Neural progenitor cell (in vitro differentiated cells): ENCODE measurements at regions not wholly inside any gene's neighbourhood (a gene's known extent, or its start where the extent isn't known, plus 50 kb on each side); places are given as distances from the start of the nearest gene placed in this dataset.

Experiments used
- DNase-seq: peaks from one replicate; pipeline ENCODE4 v3.0.0-alpha.2; 2016; ENCODE audit warnings: low spot score
- H2AFZ ChIP-seq: fragments of 200-600 bp; sonication (generic); replicated peaks from 2 replicates; pipeline ENCODE4 v1.6.1; 2016; ENCODE audit warnings: antibody characterized with exemption
- H3F3A ChIP-seq: fragments of 200-600 bp; sonication (generic); 2 replicates; pipeline ENCODE4 v1.6.1; 2016; ENCODE audit warnings: antibody characterized with exemption, low read depth
- H3K27ac ChIP-seq: fragments of 200-600 bp; sonication (generic); 2 replicates; pipeline ENCODE4 v1.5.1; 2016; ENCODE audit warnings: mild to moderate bottlenecking
- H3K27me3 ChIP-seq: fragments of 200-600 bp; sonication (generic); 2 replicates; pipeline ENCODE4 v1.6.1; 2016; ENCODE audit warnings: mild to moderate bottlenecking, moderate library complexity
- H3K36me3 ChIP-seq: fragments of 200-600 bp; sonication (generic); 2 replicates; pipeline ENCODE4 v1.5.1; 2016
- H3K4me1 ChIP-seq: fragments of 200-600 bp; sonication (generic); 2 replicates; pipeline ENCODE4 v1.6.1; 2016; ENCODE audit warnings: mixed run types
- H3K4me2 ChIP-seq: fragments of 200-600 bp; sonication (generic); 2 replicates; pipeline ENCODE4 v1.6.1; 2016
- H3K4me3 ChIP-seq: fragments of 200-600 bp; sonication (generic); 2 replicates; pipeline ENCODE4 v1.5.1; 2016
- H3K79me2 ChIP-seq: fragments of 200-600 bp; sonication (generic); 2 replicates; pipeline ENCODE4 v1.6.1; 2016; ENCODE audit warnings: low read depth
- H3K9ac ChIP-seq: fragments of 200-600 bp; sonication (generic); 2 replicates; pipeline ENCODE4 v1.6.1; 2016
- H3K9me3 ChIP-seq: fragments of 200-600 bp; sonication (generic); 2 replicates; pipeline ENCODE4 v1.5.1; 2016; ENCODE audit warnings: low read depth
- H4K20me1 ChIP-seq: fragments of 200-600 bp; sonication (generic); 2 replicates; pipeline ENCODE4 v1.6.1; 2016; ENCODE audit warnings: low read depth
- H3K27ac Mint-ChIP-seq: 3 replicates; pipeline ENCODE4 v1.8.0; 2021; ENCODE audit warnings: mixed read lengths
- H3K27me3 Mint-ChIP-seq: 2 replicates; pipeline ENCODE4 v1.8.0; 2022; ENCODE audit warnings: low read depth, mild to moderate bottlenecking, inconsistent platforms, moderate library complexity, mixed read lengths; ENCODE audit not compliant: insufficient read depth
- H3K36me3 Mint-ChIP-seq: 3 replicates; pipeline ENCODE4 v1.8.0; 2021; ENCODE audit warnings: mixed read lengths
- H3K4me1 Mint-ChIP-seq: 3 replicates; pipeline ENCODE4 v1.8.0; 2021; ENCODE audit warnings: mixed read lengths
- H3K4me3 Mint-ChIP-seq: 3 replicates; pipeline ENCODE4 v1.8.0; 2021; ENCODE audit warnings: mild to moderate bottlenecking, moderate library complexity, mixed read lengths
- H3K9me3 Mint-ChIP-seq: 3 replicates; pipeline ENCODE4 v1.8.0; 2020; ENCODE audit warnings: mixed read lengths
- EZH2 ChIP-seq: fragments of 200-600 bp; sonication (generic); IDR thresholded peaks from 2 replicates; pipeline ENCODE4 v1.6.1; 2017; ENCODE audit warnings: antibody characterized with exemption, mild to moderate bottlenecking, moderate library complexity
- EZH2phosphoT487 ChIP-seq: fragments of 200-600 bp; sonication (generic); IDR thresholded peaks from 2 replicates; pipeline ENCODE4 v1.6.1; 2017; ENCODE audit warnings: antibody characterized with exemption
- TF ChIP-seq, protein P1 (sequence below): fragments of 200-600 bp; sonication (generic); IDR thresholded peaks from 2 replicates; pipeline ENCODE4 v1.5.1; 2017; ENCODE audit warnings: antibody characterized with exemption, mild to moderate bottlenecking

DNA sequence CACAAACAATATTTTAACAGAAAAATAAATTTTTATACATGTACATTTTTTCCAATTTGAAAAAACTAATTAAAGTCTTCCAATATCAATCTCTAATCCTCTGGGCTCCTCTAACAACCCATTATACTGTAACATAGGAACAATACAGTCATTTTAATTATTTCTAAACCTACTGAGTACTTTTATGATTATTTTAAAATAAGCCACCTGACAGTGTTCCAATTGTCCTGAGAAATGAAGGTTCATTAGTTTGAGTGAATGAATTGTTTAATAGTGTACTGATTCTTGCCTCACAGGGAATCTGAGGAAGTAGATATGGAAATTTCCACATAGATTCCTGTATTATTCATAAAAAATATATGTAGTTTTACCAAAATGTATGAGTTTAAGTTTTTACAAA lies 123.1 kb upstream of the EYS start:
- DNase-seq = no peak
- Histone ChIP-seq H4K20me1 (no peaks in the 10 kb centered on the region), H3F3A (no peaks in the 10 kb centered on the region)

GRCh38 chr6:65819152-65819551 lies 112.1 kb upstream of the EYS start:
- TF ChIP-seq, protein P1, sequence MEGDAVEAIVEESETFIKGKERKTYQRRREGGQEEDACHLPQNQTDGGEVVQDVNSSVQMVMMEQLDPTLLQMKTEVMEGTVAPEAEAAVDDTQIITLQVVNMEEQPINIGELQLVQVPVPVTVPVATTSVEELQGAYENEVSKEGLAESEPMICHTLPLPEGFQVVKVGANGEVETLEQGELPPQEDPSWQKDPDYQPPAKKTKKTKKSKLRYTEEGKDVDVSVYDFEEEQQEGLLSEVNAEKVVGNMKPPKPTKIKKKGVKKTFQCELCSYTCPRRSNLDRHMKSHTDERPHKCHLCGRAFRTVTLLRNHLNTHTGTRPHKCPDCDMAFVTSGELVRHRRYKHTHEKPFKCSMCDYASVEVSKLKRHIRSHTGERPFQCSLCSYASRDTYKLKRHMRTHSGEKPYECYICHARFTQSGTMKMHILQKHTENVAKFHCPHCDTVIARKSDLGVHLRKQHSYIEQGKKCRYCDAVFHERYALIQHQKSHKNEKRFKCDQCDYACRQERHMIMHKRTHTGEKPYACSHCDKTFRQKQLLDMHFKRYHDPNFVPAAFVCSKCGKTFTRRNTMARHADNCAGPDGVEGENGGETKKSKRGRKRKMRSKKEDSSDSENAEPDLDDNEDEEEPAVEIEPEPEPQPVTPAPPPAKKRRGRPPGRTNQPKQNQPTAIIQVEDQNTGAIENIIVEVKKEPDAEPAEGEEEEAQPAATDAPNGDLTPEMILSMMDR = no peak
- TF ChIP-seq EZH2 (no peak), EZH2phosphoT487 (no peak)
- Histone ChIP-seq H3K4me2 (no peak overlapping the region), H3K4me1 (no peaks in the 10 kb centered on the region), H3K9ac (no peak overlapping the region), H3K4me3 (no peak overlapping the region), H3K36me3 (no peaks in the 10 kb centered on the region), H3K79me2 (no peaks in the 10 kb centered on the region), H3F3A (no peaks in the 10 kb centered on the region), H3K27me3 (no peaks in the 10 kb centered on the region), H2AFZ (no peak overlapping the region), H3K9me3 (peaks cover 4% of the 10 kb centered on the region), H3K27ac (no peak overlapping the region), H4K20me1 (no peaks in the 10 kb centered on the region)
- no peak overlapping the region for H3K27ac Mint-ChIP-seq
- H3K36me3 Mint-ChIP-seq = no peaks in the 10 kb centered on the region
- no peak overlapping the region for H3K4me3 Mint-ChIP-seq
- H3K27me3 Mint-ChIP-seq = peaks cover 3% of the 10 kb centered on the region
- no peak for DNase-seq
- no peaks in the 10 kb centered on the region for H3K4me1 Mint-ChIP-seq
- peaks cover 4% of the 10 kb centered on the region for H3K9me3 Mint-ChIP-seq

More for the DNA sequence above, 123.1 kb upstream of the EYS start:
- H3K9me3 Mint-ChIP-seq = no peaks in the 10 kb centered on the region
- H3K36me3 Mint-ChIP-seq = no peaks in the 10 kb centered on the region
- H3K27me3 Mint-ChIP-seq = no peaks in the 10 kb centered on the region
- Histone ChIP-seq H3K9ac (no peak overlapping the region), H3K79me2 (no peaks in the 10 kb centered on the region), H3K9me3 (no peaks in the 10 kb centered on the region), H3K27me3 (no peaks in the 10 kb centered on the region), H3K27ac (no peak overlapping the region), H3K36me3 (no peaks in the 10 kb centered on the region), H3K4me2 (no peak overlapping the region), H2AFZ (no peak overlapping the region), H3K4me1 (no peaks in the 10 kb centered on the region), H3K4me3 (no peak overlapping the region)
- no peak for TF ChIP-seq EZH2
- no peak for TF ChIP-seq EZH2phosphoT487
- TF ChIP-seq, protein P1 = no peak
- no peaks in the 10 kb centered on the region for H3K4me1 Mint-ChIP-seq
- H3K4me3 Mint-ChIP-seq = no peak overlapping the region
- H3K27ac Mint-ChIP-seq = no peak overlapping the region

- H3K4me3 ChIP-seq = no peak overlapping the region
- H3K36me3 ChIP-seq = no peaks in the 10 kb centered on the region
- Mint-ChIP-seq H3K9me3 (peaks cover 4% of the 10 kb centered on the region), H3K36me3 (no peaks in the 10 kb centered on the region), H3K4me3 (no peak overlapping the region), H3K27ac (no peak overlapping the region), H3K27me3 (peaks cover 3% of the 10 kb centered on the region), H3K4me1 (no peaks in the 10 kb centered on the region)
- H3K9ac ChIP-seq = no peak overlapping the region
- H3K27ac ChIP-seq = no peak overlapping the region
- no peak for DNase-seq
- H3K79me2 ChIP-seq = no peaks in the 10 kb centered on the region
- peaks cover 4% of the 10 kb centered on the region for H3K9me3 ChIP-seq
- H3K4me1 ChIP-seq = no peaks in the 10 kb centered on the region
- H3F3A ChIP-seq = no peaks in the 10 kb centered on the region
- H4K20me1 ChIP-seq = no peaks in the 10 kb centered on the region
- no peak overlapping the region for H2AFZ ChIP-seq
- no peak overlapping the region for H3K4me2 ChIP-seq
- TF ChIP-seq, protein P1 = no peak
- no peak for TF ChIP-seq EZH2phosphoT487
- no peak for TF ChIP-seq EZH2
- H3K27me3 ChIP-seq = no peaks in the 10 kb centered on the region
Observed at GRCh38 chr6:65818576-65818975, 111.5 kb upstream of the EYS start.

GRCh38 chr6:65816991-65817390 lies 110.0 kb upstream of the EYS start:
- H3K4me1 Mint-ChIP-seq = no peaks in the 10 kb centered on the region

More at GRCh38 chr6:65816991-65817390, 110.0 kb upstream of the EYS start:
- no peaks in the 10 kb centered on the region for H3K4me1 ChIP-seq
- H3K27me3 Mint-ChIP-seq = peaks cover 3% of the 10 kb centered on the region
- H3K27ac ChIP-seq = no peak overlapping the region
- H3K4me3 Mint-ChIP-seq = no peak overlapping the region
- no peak overlapping the region for H3K9ac ChIP-seq
- H3K36me3 Mint-ChIP-seq = no peaks in the 10 kb centered on the region
- no peaks in the 10 kb centered on the region for H3F3A ChIP-seq
- TF ChIP-seq EZH2 = no peak
- no peak for TF ChIP-seq EZH2phosphoT487
- TF ChIP-seq, protein P1 = no peak
- H3K9me3 Mint-ChIP-seq = peaks cover 4% of the 10 kb centered on the region
- no peak overlapping the region for H2AFZ ChIP-seq
- H3K9me3 ChIP-seq = peaks cover 4% of the 10 kb centered on the region
- DNase-seq = no peak
- no peaks in the 10 kb centered on the region for H3K27me3 ChIP-seq
- no peak overlapping the region for H3K4me3 ChIP-seq
- H3K79me2 ChIP-seq = no peaks in the 10 kb centered on the region
- no peaks in the 10 kb centered on the region for H4K20me1 ChIP-seq
- H3K4me2 ChIP-seq = no peak overlapping the region
- no peak overlapping the region for H3K27ac Mint-ChIP-seq
- H3K36me3 ChIP-seq = no peaks in the 10 kb centered on the region
